SK-N-MC (cell line): ENCODE measurements at regions not wholly inside any gene's neighbourhood (a gene's known extent, or its start where the extent isn't known, plus 50 kb on each side); places are given as distances from the start of the nearest gene placed in this dataset.

Experiments used
- EZH2 ChIP-seq: fragments of 200-600 bp; sonication (generic); IDR thresholded peaks from one replicate; pipeline ENCODE4 v1.6.1; 2017; ENCODE audit warnings: antibody characterized with exemption
- FOXP2 ChIP-seq: optimal IDR thresholded peaks from 2 replicates; pipeline ENCODE3; 2011; ENCODE audit warnings: mild to moderate bottlenecking, moderate library complexity; ENCODE audit not compliant: insufficient read depth; ENCODE audit errors: extremely low read length, control extremely low read depth
- POLR2AphosphoS5 ChIP-seq: IDR thresholded peaks from 2 replicates; pipeline ENCODE4 v1.6.1; 2012; ENCODE audit warnings: mild to moderate bottlenecking, low read depth, low read length, borderline replicate concordance

- TF ChIP-seq EZH2 (no peak), POLR2AphosphoS5 (no peak), FOXP2 (no peak)
Observed at GRCh38 chr14:104250175-104250574, 111.8 kb downstream of the KIF26A start.
